Spleen (tissue), 11 donors: ENCODE measurements at regions not wholly inside any gene's neighbourhood (a gene's known extent, or its start where the extent isn't known, plus 50 kb on each side); places are given as distances from the start of the nearest gene placed in this dataset.

Experiments used
- DNase-seq: peaks from one replicate; pipeline ENCODE4 v3.0.0-alpha.2; 2020
- H3K27ac ChIP-seq, 8 donors: fragments of 200-600 bp; sonication (generic) in 7 of 8; 1 replicate in 4 of 8; 2 replicates in 4 of 8; pipeline versions ENCODE4 v1.5.0 to v1.8.0; 2016 to 2021; ENCODE audit warnings: inconsistent platforms in 4 of 8, mild to moderate bottlenecking in 4 of 8, moderate library complexity in 1 of 8
- H3K27me3 ChIP-seq, 7 donors: fragments of 200-600 bp; sonication (generic) in 6 of 7; replicated peaks in 1 of 7; 1 replicate in 4 of 7; 2 replicates in 3 of 7; pipeline versions ENCODE4 v1.5.0 to v1.8.0; 2016 to 2021; ENCODE audit warnings: inconsistent platforms in 3 of 7, mild to moderate bottlenecking in 1 of 7
- H3K36me3 ChIP-seq, 6 donors: fragments of 200-600 bp; sonication (generic) in 5 of 6; 1 replicate in 4 of 6; 2 replicates in 2 of 6; pipeline versions ENCODE4 v1.5.0 to v1.8.0; 2016 to 2021; ENCODE audit warnings: inconsistent platforms in 2 of 6
- H3K4me1 ChIP-seq, 6 donors: fragments of 200-600 bp; sonication (generic) in 5 of 6; 1 replicate in 3 of 6; 2 replicates in 3 of 6; pipeline versions ENCODE4 v1.5.0 to v1.8.0; 2016 to 2021; ENCODE audit warnings: inconsistent platforms in 3 of 6
- H3K4me3 ChIP-seq, 8 donors: fragments of 200-600 bp; sonication (generic) in 7 of 8; 1 replicate in 4 of 8; 2 replicates in 4 of 8; pipeline versions ENCODE4 v1.5.0 to v1.8.0; 2016 to 2021; ENCODE audit warnings: inconsistent platforms in 4 of 8, mild to moderate bottlenecking in 4 of 8, moderate library complexity in 2 of 8
- H3K9me3 ChIP-seq, 8 donors: fragments of 200-600 bp; sonication (generic) in 7 of 8; 1 replicate in 4 of 8; 2 replicates in 4 of 8; pipeline versions ENCODE4 v1.5.0 to v1.8.0; 2016 to 2021; ENCODE audit warnings: inconsistent platforms in 4 of 8
- CTCF ChIP-seq, 11 experiments: fragments of 200-600 bp in 7 of 11; fragments of 450-650 bp in 4 of 11; sonication (generic) in 4 of 11; IDR thresholded peaks in 8 of 11; conservative IDR thresholded peaks in 3 of 11; 1 replicate in 7 of 11; 2 replicates in 4 of 11; pipeline versions ENCODE4 v1.4.0 to v1.8.0; 2016 to 2021; ENCODE audit warnings: antibody characterized with exemption in 11 of 11, inconsistent platforms in 4 of 11, mild to moderate bottlenecking in 1 of 11
- POLR2A ChIP-seq, 3 donors: fragments of 450-650 bp; IDR thresholded peaks; one replicate each; pipeline ENCODE4 v1.5.1; 2017; ENCODE audit warnings: antibody characterized with exemption in 3 of 3, mild to moderate bottlenecking in 1 of 3
- POLR2AphosphoS5 ChIP-seq, 3 donors: sonication (generic); formaldehyde crosslinking; IDR thresholded peaks; one replicate each; pipeline ENCODE4 v1.5.1; 2017; ENCODE audit warnings: antibody characterized with exemption in 3 of 3
- WGBS, 5 donors: extraction: QIAGEN DNeasy Blood & Tissue Kit in 3 of 5; methylation state at CpG; one replicate each; pipeline versions ENCODE4 v1.1.5 to v1.1.7; 2013 to 2018; 5-methylcytosine and 5-hydroxymethylcytosine counted together
- intact Hi-C: fragments of 100-400 bp; cut with DNase I; formaldehyde crosslinking; loops from one replicate; pipeline ENCODE4 v1.15.0; 2023; ENCODE audit warnings: low total_unique reads
- donor health status: healthy with polysubstance abuse.
- donor health status: DM: no; HTN: no; CAD: no; lungs with moderate emphysema.
- donor health status: DM: no; HTN: no; CAD: no.
- donor health status: Bipolar disorder and iron deficiency.
- donor health status: healthy.
- donor health status: DM: no; HTN: no; CAD: no.
- donor health status: DM: yes; HTN: yes; CAD: no.

GRCh38 chr10:128839134-128839533 lies 627.9 kb upstream of the MGMT start:
- TF ChIP-seq POLR2AphosphoS5 (IDR thresholded peaks at IDR 0.05) = no peak
- TF ChIP-seq CTCF (IDR thresholded peaks at IDR 0.05 in 8 of 11, conservative IDR thresholded peaks at IDR 0.05 in 3 of 11) = no peak
- TF ChIP-seq POLR2A (IDR thresholded peaks at IDR 0.05) = no peak
- 86 to 94% (median 89%) methylated on average over 9 of the region's 9 CpGs for WGBS, 5 donors
- DNase-seq = no peak
- no peaks in the 10 kb centered on the region for H3K4me1 ChIP-seq
- H3K4me3 ChIP-seq = no peak overlapping the region
- intact Hi-C loops = no loop called here
- no peak overlapping the region for H3K27ac ChIP-seq
- H3K36me3 ChIP-seq = no peaks in the 10 kb centered on the region
- H3K9me3 ChIP-seq = no peaks in the 10 kb centered on the region
- H3K27me3 ChIP-seq = peaks cover 0 to 25% (median 0%) of the 10 kb centered on the region in 7 donors

GRCh38 chr10:128839701-128840100 lies 627.3 kb upstream of the MGMT start:
- Histone ChIP-seq H3K4me1 (no peaks in the 10 kb centered on the region), H3K27me3 (peaks cover 0 to 20% (median 0%) of the 10 kb centered on the region in 7 donors), H3K9me3 (no peaks in the 10 kb centered on the region), H3K36me3 (no peaks in the 10 kb centered on the region), H3K27ac (no peak overlapping the region), H3K4me3 (no peak overlapping the region)
- intact Hi-C loops = no loop called here
- no peak for TF ChIP-seq CTCF (IDR thresholded peaks at IDR 0.05 in 8 of 11, conservative IDR thresholded peaks at IDR 0.05 in 3 of 11)
- no peak for TF ChIP-seq POLR2A (IDR thresholded peaks at IDR 0.05)
- TF ChIP-seq POLR2AphosphoS5 (IDR thresholded peaks at IDR 0.05) = no peak
- no peak for DNase-seq

- Histone ChIP-seq H3K4me1 (no peaks in the 10 kb centered on the region), H3K36me3 (no peaks in the 10 kb centered on the region), H3K9me3 (no peaks in the 10 kb centered on the region), H3K27ac (no peak overlapping the region), H3K4me3 (no peak overlapping the region), H3K27me3 (peaks cover 0 to 13% (median 0%) of the 10 kb centered on the region in 7 donors)
- TF ChIP-seq POLR2A (IDR thresholded peaks at IDR 0.05) (no peak), POLR2AphosphoS5 (IDR thresholded peaks at IDR 0.05) (no peak), CTCF (IDR thresholded peaks at IDR 0.05 in 8 of 11, conservative IDR thresholded peaks at IDR 0.05 in 3 of 11) (no peak)
- DNase-seq = no peak
- intact Hi-C loops = no loop called here
- WGBS, 5 donors = 56 to 68% (median 58%) methylated on average over 4 of the region's 4 CpGs
Measured at GRCh38 chr10:128843972-128844371, 623.1 kb upstream of the MGMT start.

- Histone ChIP-seq H3K4me1 (no peaks in the 10 kb centered on the region), H3K27ac (no peak overlapping the region), H3K27me3 (peaks cover 0 to 5% (median 0%) of the 10 kb centered on the region in 7 donors), H3K9me3 (no peaks in the 10 kb centered on the region), H3K36me3 (no peaks in the 10 kb centered on the region), H3K4me3 (no peak overlapping the region)
- WGBS, 5 donors = 75 to 86% (median 83%) methylated on average over 3 of the region's 3 CpGs
- no peak for TF ChIP-seq CTCF (IDR thresholded peaks at IDR 0.05 in 8 of 11, conservative IDR thresholded peaks at IDR 0.05 in 3 of 11)
- TF ChIP-seq POLR2AphosphoS5 (IDR thresholded peaks at IDR 0.05) = no peak
- no peak for TF ChIP-seq POLR2A (IDR thresholded peaks at IDR 0.05)
- no peak for DNase-seq
- intact Hi-C loops = no loop called here
Measured at GRCh38 chr10:128846927-128847326, 620.1 kb upstream of the MGMT start.
